PC-3 (cell line): ENCODE measurements at regions not wholly inside any gene's neighbourhood (a gene's known extent, or its start where the extent isn't known, plus 50 kb on each side); places are given as distances from the start of the nearest gene placed in this dataset.

Experiments
- ATAC-seq: fragments of 200-7000 bp; cut with Tn5 transposase; 2 replicates; pipeline ENCODE4 v1.9.1; 2020; ENCODE audit warnings: mild to moderate bottlenecking, moderate library complexity
- BruUV-seq: library from RNA; stranded (reverse); fragments of 400-500 nt; replicated peaks from 2 replicates; lab custom pipeline; 2021; lab: Mats Ljungman, UMichigan
- CTCF ChIA-PET: fragments of 300-600 bp; sonication (Branson Sonifier 250); formaldehyde crosslinking; loops from one replicate; lab custom pipeline; 2022; ENCODE audit warnings: antibody characterized with exemption; lab: Charles Lee
- POLR2A ChIA-PET: fragments of 300-600 bp; sonication (Branson Sonifier 250); formaldehyde crosslinking; loops from one replicate; lab custom pipeline; 2022; ENCODE audit warnings: antibody characterized with exemption; ENCODE audit not compliant: unreplicated experiment; lab: Charles Lee
- DNase-seq: peaks from one replicate; pipeline ENCODE4 v3.0.0-alpha.2; 2015
- H2AFZ ChIP-seq: fragments of 300-600 bp; sonication (generic); 2 replicates; pipeline ENCODE4 v1.6.0; 2016; ENCODE audit warnings: antibody characterized with exemption, low read length
- H3F3A ChIP-seq: fragments of 300-600 bp; sonication (generic); one replicate; pipeline ENCODE4 v1.6.0; 2017; ENCODE audit warnings: antibody characterized with exemption, low read length, control low read depth, mild to moderate bottlenecking; ENCODE audit not compliant: unreplicated experiment
- H3K27ac ChIP-seq: fragments of 300-600 bp; sonication (generic); 2 replicates; pipeline ENCODE4 v1.5.1; 2016; ENCODE audit warnings: mild to moderate bottlenecking, low read length
- H3K27me3 ChIP-seq: fragments of 300-600 bp; sonication (generic); 2 replicates; pipeline ENCODE4 v1.6.1; 2016; ENCODE audit warnings: low read length, mixed read lengths
- H3K36me3 ChIP-seq: fragments of 300-600 bp; sonication (generic); 2 replicates; pipeline ENCODE4 v1.6.1; 2016; ENCODE audit warnings: low read depth, mixed run types, low read length, mixed read lengths
- H3K4me1 ChIP-seq: fragments of 300-600 bp; sonication (generic); 2 replicates; pipeline ENCODE4 v1.5.1; 2016; ENCODE audit warnings: low read length; ENCODE audit not compliant: insufficient read depth
- H3K4me2 ChIP-seq: fragments of 300-600 bp; sonication (generic); 2 replicates; pipeline ENCODE4 v1.6.0; 2016; ENCODE audit warnings: low read length
- H3K4me3 ChIP-seq: fragments of 300-600 bp; sonication (generic); 2 replicates; pipeline ENCODE4 v1.5.1; 2016; ENCODE audit warnings: mild to moderate bottlenecking, low read length, mixed read lengths
- H3K79me2 ChIP-seq: fragments of 300-600 bp; sonication (generic); 2 replicates; pipeline ENCODE4 v1.6.1; 2017; ENCODE audit warnings: low read length, mixed read lengths
- H3K9ac ChIP-seq: fragments of 300-600 bp; sonication (generic); 2 replicates; pipeline ENCODE4 v1.6.0; 2016; ENCODE audit warnings: mild to moderate bottlenecking, low read length
- H3K9me2 ChIP-seq: fragments of 300-600 bp; sonication (generic); replicated peaks from 2 replicates; pipeline ENCODE4 v1.6.1; 2016; ENCODE audit warnings: mixed run types, low read length, mixed read lengths
- H3K9me3 ChIP-seq: fragments of 300-600 bp; sonication (generic); 2 replicates; pipeline ENCODE4 v1.6.1; 2016; ENCODE audit warnings: low read length, mixed read lengths
- H4K20me1 ChIP-seq: fragments of 300-600 bp; sonication (generic); 2 replicates; pipeline ENCODE4 v1.6.1; 2016; ENCODE audit warnings: low read length, mixed read lengths
- CTCF ChIP-seq: fragments of 300-600 bp; sonication (generic); conservative IDR thresholded peaks from 2 replicates; pipeline ENCODE4 v1.5.1; 2017; ENCODE audit warnings: antibody characterized with exemption, low read depth, mild to moderate bottlenecking, low read length
- EZH2 ChIP-seq: fragments of 300-600 bp; sonication (generic); IDR thresholded peaks from one replicate; pipeline ENCODE4 v1.6.1; 2017; ENCODE audit warnings: antibody characterized with exemption, mild to moderate bottlenecking, low read length; ENCODE audit not compliant: unreplicated experiment
- EZH2phosphoT487 ChIP-seq: fragments of 300-600 bp; sonication (generic); IDR thresholded peaks from 2 replicates; pipeline ENCODE4 v1.6.1; 2018; ENCODE audit warnings: mild to moderate bottlenecking, antibody characterized with exemption, low read length, borderline replicate concordance
- intact Hi-C: fragments of 100-400 bp; cut with micrococcal nuclease; formaldehyde crosslinking; loops from 2 replicates; pipeline ENCODE4 v1.9.0; 2023

GRCh38 chr5:97670447-97670846 is 487.4 kb upstream of the RIOK2 start:
- Histone ChIP-seq H4K20me1 (no peaks in the 10 kb centered on the region), H3K4me3 (no peak overlapping the region), H3K27ac (peak overlapping the region; percentile 14; the same call in 1 of the 2 replicates), H3F3A (no peaks in the 10 kb centered on the region), H3K4me1 (peaks cover 10% of the 10 kb centered on the region), H3K9ac (no peak overlapping the region), H3K4me2 (no peak overlapping the region), H3K79me2 (no peaks in the 10 kb centered on the region), H3K36me3 (no peaks in the 10 kb centered on the region), H3K27me3 (no peaks in the 10 kb centered on the region), H3K9me3 (no peaks in the 10 kb centered on the region), H2AFZ (no peak overlapping the region), H3K9me2 (no peaks in the 10 kb centered on the region)
- ChIA-PET POLR2A (no interaction called here), CTCF (no interaction called here)
- TF ChIP-seq CTCF (no peak), EZH2 (no peak), EZH2phosphoT487 (no peak)
- BruUV-seq: no TSS peak
- intact Hi-C loops: no loop called here
- DNase-seq: peak; percentile 51
- peak; percentile 84 for ATAC-seq

GRCh38 chr5:97676608-97677007 is 493.6 kb upstream of the RIOK2 start:
- DNase-seq (no peak), ATAC-seq (no peak)
- no TSS peak for BruUV-seq
- Histone ChIP-seq H3K9ac (no peak overlapping the region), H3K4me1 (no peaks in the 10 kb centered on the region), H3K4me3 (no peak overlapping the region), H4K20me1 (no peaks in the 10 kb centered on the region), H3F3A (no peaks in the 10 kb centered on the region), H2AFZ (no peak overlapping the region), H3K4me2 (no peak overlapping the region), H3K27ac (no peak overlapping the region), H3K36me3 (no peaks in the 10 kb centered on the region), H3K79me2 (no peaks in the 10 kb centered on the region), H3K9me3 (no peaks in the 10 kb centered on the region), H3K27me3 (no peaks in the 10 kb centered on the region), H3K9me2 (no peaks in the 10 kb centered on the region)
- ChIA-PET POLR2A (no interaction called here), CTCF (no interaction called here)
- TF ChIP-seq EZH2phosphoT487: no peak
- intact Hi-C loops: no loop called here

- no peak overlapping the region for H3K4me2 ChIP-seq
- no peaks in the 10 kb centered on the region for H3K79me2 ChIP-seq
- ChIA-PET POLR2A (no interaction called here), CTCF (no interaction called here)
- no peak overlapping the region for H2AFZ ChIP-seq
- no peaks in the 10 kb centered on the region for H3K4me1 ChIP-seq
- no TSS peak for BruUV-seq
- no peaks in the 10 kb centered on the region for H3F3A ChIP-seq
- DNase-seq (no peak), ATAC-seq (no peak)
- no peak overlapping the region for H3K4me3 ChIP-seq
- no peaks in the 10 kb centered on the region for H3K27me3 ChIP-seq
- TF ChIP-seq EZH2 (no peak), CTCF (no peak), EZH2phosphoT487 (no peak)
- no peak overlapping the region for H3K9ac ChIP-seq
- no peaks in the 10 kb centered on the region for H3K9me2 ChIP-seq
- H3K27ac ChIP-seq: no peak overlapping the region
- intact Hi-C loops: no loop called here
- H4K20me1 ChIP-seq: no peaks in the 10 kb centered on the region
- no peaks in the 10 kb centered on the region for H3K36me3 ChIP-seq
- H3K9me3 ChIP-seq: no peaks in the 10 kb centered on the region
Observed at GRCh38 chr5:97694091-97694490, 511.0 kb upstream of the RIOK2 start.
